Left ventricle myocardium inferior (tissue), 1 donor: ENCODE measurements at regions not wholly inside any gene's neighbourhood (a gene's known extent, or its start where the extent isn't known, plus 50 kb on each side); places are given as distances from the start of the nearest gene placed in this dataset.

Source experiments
- DNase-seq: peaks from one replicate; pipeline ENCODE4 v3.0.0-alpha.2; 2020
- H3K27ac ChIP-seq: fragments of 200-600 bp; replicated peaks from 2 replicates; pipeline ENCODE4 v1.8.0; 2021
- H3K27me3 ChIP-seq: fragments of 200-600 bp; 2 replicates; pipeline ENCODE4 v1.8.0; 2021; ENCODE audit warnings: low read depth
- H3K36me3 ChIP-seq: fragments of 200-600 bp; 2 replicates; pipeline ENCODE4 v1.8.0; 2021
- H3K4me1 ChIP-seq: fragments of 200-600 bp; 2 replicates; pipeline ENCODE4 v1.8.0; 2021
- H3K4me3 ChIP-seq: fragments of 200-600 bp; 2 replicates; pipeline ENCODE4 v1.8.0; 2021; ENCODE audit warnings: mild to moderate bottlenecking, moderate library complexity
- H3K9me3 ChIP-seq: fragments of 200-600 bp; replicated peaks from 2 replicates; pipeline ENCODE4 v1.8.0; 2021
- intact Hi-C: fragments of 100-400 bp; cut with micrococcal nuclease; formaldehyde crosslinking; loops from one replicate; pipeline ENCODE4 v1.11.0; 2022
- TF ChIP-seq, protein P1 (sequence below): fragments of 200-600 bp; IDR thresholded peaks from 2 replicates; pipeline ENCODE4 v1.8.0; 2021; ENCODE audit warnings: antibody characterized with exemption, mild to moderate bottlenecking, borderline replicate concordance
- donor health status: DM: no; HTN: yes; CAD: no; lungs with severe emphysema.

DNA sequence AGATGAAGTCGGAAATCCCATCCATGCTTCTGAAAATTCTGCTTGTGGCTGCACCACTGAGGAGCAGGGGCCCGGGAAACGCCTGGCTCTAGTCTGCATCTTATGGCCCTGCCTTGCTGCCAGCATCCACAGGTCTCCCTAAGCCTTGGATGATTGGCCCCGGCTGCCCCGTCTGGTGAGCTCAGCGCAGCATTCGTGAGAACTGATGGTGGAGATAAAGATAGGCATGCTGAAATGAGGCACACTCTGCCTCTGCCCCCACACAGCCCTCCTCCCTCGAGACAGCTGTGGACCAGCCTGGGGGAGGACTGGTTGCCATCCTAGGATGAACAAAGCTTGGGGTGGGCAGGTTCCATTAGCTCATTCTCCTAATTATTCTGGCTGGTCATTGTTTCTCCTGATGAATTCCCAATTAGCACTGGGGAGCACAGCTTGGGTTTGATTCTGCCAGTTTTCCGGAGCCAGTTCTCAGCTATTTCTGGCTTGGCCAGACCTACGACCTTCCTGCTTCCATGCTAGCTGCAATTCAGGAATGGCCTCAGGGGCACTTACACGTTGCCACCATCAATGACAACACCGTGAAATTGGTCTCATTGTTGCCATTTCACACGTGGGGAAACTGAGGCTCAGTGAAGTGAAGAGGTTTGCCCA is 62.8 kb upstream of the CPEB4 start:
- peaks cover 6% of the 10 kb centered on the region for H3K9me3 ChIP-seq
- H3K4me1 ChIP-seq: peaks cover 25% of the 10 kb centered on the region
- intact Hi-C loops: no loop called here
- no peak overlapping the region for H3K4me3 ChIP-seq
- no peak overlapping the region for H3K27ac ChIP-seq
- H3K36me3 ChIP-seq: no peaks in the 10 kb centered on the region
- TF ChIP-seq, protein P1, sequence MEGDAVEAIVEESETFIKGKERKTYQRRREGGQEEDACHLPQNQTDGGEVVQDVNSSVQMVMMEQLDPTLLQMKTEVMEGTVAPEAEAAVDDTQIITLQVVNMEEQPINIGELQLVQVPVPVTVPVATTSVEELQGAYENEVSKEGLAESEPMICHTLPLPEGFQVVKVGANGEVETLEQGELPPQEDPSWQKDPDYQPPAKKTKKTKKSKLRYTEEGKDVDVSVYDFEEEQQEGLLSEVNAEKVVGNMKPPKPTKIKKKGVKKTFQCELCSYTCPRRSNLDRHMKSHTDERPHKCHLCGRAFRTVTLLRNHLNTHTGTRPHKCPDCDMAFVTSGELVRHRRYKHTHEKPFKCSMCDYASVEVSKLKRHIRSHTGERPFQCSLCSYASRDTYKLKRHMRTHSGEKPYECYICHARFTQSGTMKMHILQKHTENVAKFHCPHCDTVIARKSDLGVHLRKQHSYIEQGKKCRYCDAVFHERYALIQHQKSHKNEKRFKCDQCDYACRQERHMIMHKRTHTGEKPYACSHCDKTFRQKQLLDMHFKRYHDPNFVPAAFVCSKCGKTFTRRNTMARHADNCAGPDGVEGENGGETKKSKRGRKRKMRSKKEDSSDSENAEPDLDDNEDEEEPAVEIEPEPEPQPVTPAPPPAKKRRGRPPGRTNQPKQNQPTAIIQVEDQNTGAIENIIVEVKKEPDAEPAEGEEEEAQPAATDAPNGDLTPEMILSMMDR: peak; percentile 12
- H3K27me3 ChIP-seq: no peaks in the 10 kb centered on the region
- DNase-seq: no peak

DNA sequence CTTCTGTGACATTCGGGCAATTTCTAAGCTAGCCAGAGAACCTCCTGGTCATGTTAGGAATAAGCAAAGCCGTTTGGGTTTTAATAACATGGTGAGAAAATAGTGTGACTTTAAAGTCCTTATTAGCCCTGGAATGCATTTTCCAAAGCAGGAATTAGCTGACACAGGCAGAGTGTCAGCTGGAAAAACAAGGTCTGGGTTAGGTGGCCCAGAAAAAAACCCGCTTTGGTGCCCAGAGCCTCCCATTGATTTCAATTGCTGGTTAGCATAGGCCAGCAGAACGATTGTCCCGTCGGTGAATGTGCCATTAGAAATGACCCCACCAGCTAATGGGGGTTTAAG is 62.1 kb upstream of the CPEB4 start:
- TF ChIP-seq, protein P1: no peak
- Histone ChIP-seq H3K9me3 (peaks cover 6% of the 10 kb centered on the region), H3K4me1 (peaks cover 24% of the 10 kb centered on the region), H3K27ac (no peak overlapping the region), H3K4me3 (no peak overlapping the region), H3K36me3 (no peaks in the 10 kb centered on the region), H3K27me3 (no peaks in the 10 kb centered on the region)
- intact Hi-C loops: no loop called here
- DNase-seq: no peak

DNA sequence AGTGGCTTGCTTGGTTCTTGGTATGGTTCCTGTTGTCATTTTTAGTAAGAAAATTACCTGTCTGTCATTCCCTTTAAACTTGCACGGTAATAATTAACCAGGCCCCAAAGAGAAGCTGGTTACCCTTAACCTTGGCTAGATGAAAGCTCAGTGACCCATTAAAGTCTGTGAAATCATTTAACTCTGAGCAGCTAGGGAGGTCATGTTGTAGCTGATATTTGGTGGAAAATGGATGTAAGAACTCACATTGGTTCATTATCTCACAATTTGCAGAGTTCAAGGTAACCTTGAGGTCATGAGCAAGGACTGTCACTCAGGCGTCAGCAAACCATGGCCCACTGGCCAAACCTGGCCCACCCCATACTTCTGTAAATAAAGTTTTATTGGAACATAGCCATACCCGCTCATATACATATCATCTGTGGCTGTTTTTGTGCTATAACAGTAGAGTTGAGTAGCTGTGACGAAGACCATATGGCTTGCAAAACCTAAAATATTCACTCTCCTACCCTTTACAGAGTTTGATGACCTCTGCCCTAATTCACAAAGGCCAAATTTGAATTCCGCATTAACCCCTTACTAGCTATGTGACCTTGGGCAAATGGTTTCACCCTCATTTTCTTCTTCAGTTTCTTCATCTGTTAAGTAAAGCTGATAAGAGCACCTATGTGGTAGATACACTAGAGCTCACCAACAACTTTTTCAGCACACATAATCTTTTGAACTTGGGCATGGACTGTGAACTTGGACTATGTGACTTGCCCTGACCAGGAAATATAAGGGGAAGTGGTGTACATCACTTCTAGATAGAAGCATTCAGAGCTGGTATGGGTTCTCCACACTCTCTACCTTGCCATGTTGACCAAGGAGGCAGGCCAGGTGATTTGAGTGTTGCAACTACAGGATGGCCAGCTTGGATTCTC is 61.5 kb upstream of the CPEB4 start:
- intact Hi-C loops: no loop called here
- Histone ChIP-seq H3K36me3 (no peaks in the 10 kb centered on the region), H3K27ac (no peak overlapping the region), H3K4me1 (peaks cover 19% of the 10 kb centered on the region), H3K4me3 (no peak overlapping the region), H3K27me3 (no peaks in the 10 kb centered on the region), H3K9me3 (peaks cover 6% of the 10 kb centered on the region)
- TF ChIP-seq, protein P1: no peak
- DNase-seq: no peak

DNA sequence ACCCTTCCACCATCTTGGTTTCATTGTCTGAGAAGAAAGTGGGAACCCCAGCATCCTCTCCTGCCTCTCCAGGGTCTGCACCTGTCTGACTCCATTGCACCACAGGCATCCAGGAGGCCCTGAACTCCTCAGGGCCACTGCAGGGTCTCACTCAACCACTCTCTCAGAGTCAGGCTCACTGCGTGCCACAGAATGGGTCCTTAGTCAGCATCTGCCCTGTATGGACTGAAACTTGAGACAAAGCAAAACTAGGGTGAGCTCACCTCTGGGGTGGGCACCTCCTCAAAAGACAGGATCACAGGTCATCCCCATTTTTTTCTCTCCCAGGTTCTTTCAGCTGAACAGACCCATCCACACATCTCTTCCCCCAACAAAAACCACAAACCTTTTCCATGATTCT is 59.2 kb upstream of the CPEB4 start:
- no peak overlapping the region for H3K4me3 ChIP-seq
- H3K27ac ChIP-seq: no peak overlapping the region
- no peaks in the 10 kb centered on the region for H3K27me3 ChIP-seq
- H3K4me1 ChIP-seq: peaks cover 17% of the 10 kb centered on the region
- TF ChIP-seq, protein P1: no peak
- intact Hi-C loops: no loop called here
- H3K36me3 ChIP-seq: no peaks in the 10 kb centered on the region
- H3K9me3 ChIP-seq: peaks cover 6% of the 10 kb centered on the region
- no peak for DNase-seq

DNA sequence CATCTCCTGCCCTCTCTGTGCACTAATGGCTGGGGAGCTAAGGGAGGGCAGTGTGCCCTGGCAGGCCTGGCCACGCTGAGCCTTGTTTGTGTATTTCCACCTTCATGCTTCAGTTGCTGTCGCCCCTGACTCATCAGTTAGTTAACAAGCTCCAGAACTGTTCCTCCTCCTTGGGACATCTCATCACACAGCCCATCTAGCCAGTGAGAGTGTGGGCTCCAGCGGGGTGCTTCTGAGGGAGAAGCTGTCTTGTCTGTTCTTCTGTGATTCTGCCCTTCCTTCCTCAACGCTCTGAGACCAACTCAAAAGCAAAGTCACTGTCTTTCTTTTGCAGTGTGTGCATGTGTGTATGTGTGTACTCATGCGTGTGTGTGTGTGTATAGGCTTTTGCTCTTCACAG is 58.3 kb upstream of the CPEB4 start:
- peaks cover 6% of the 10 kb centered on the region for H3K9me3 ChIP-seq
- TF ChIP-seq, protein P1: no peak
- H3K36me3 ChIP-seq: no peaks in the 10 kb centered on the region
- no peak overlapping the region for H3K4me3 ChIP-seq
- intact Hi-C loops: no loop called here
- DNase-seq: no peak
- no peak overlapping the region for H3K27ac ChIP-seq
- H3K4me1 ChIP-seq: peaks cover 13% of the 10 kb centered on the region
- H3K27me3 ChIP-seq: no peaks in the 10 kb centered on the region
